HG02970 (cell line): ENCODE measurements at regions not wholly inside any gene's neighbourhood (a gene's known extent, or its start where the extent isn't known, plus 50 kb on each side); places are given as distances from the start of the nearest gene placed in this dataset.
"Not testable (repeated sequence)": the region's sequence is repeated elsewhere in the genome, so short reads cannot be mapped to it uniquely, and the experiment has no call there.

Experiments used
- ATAC-seq: cut with Tn5 transposase; IDR thresholded peaks from one replicate; pipeline ENCODE4 v1.9.1; 2021; ENCODE audit warnings: mild to moderate bottlenecking, moderate library complexity, moderate number of reproducible peaks; ENCODE audit not compliant: unreplicated experiment, low FRiP score

GRCh38 chr9:82487935-82488312 is 499.4 kb downstream of the SPATA31D1 start:
- ATAC-seq, result no peak

- ATAC-seq, result no peak
These were observed 500.0 kb downstream of the SPATA31D1 start for GRCh38 chr9:82488313-82489200.

GRCh38 chr9:82489201-82489821 is 500.7 kb downstream of the SPATA31D1 start:
- no peak for ATAC-seq

- no peak for ATAC-seq
These were observed 501.5 kb downstream of the SPATA31D1 start for GRCh38 chr9:82490019-82490499.

- not testable (repeated sequence) for ATAC-seq
These were observed 502.2 kb downstream of the SPATA31D1 start for GRCh38 chr9:82490821-82491220.

GRCh38 chr9:82491604-82492003 is 503.0 kb downstream of the SPATA31D1 start:
- ATAC-seq, result no peak

GRCh38 chr9:82492274-82492673 is 503.7 kb downstream of the SPATA31D1 start:
- ATAC-seq, result no peak

GRCh38 chr9:82495884-82496777 is 507.6 kb downstream of the SPATA31D1 start:
- ATAC-seq, result no peak

GRCh38 chr9:82498541-82499317 is 510.2 kb downstream of the SPATA31D1 start:
- no peak for ATAC-seq

GRCh38 chr9:82499337-82499736 is 510.8 kb downstream of the SPATA31D1 start:
- no peak for ATAC-seq

- ATAC-seq, result no peak
These were observed 516.0 kb downstream of the SPATA31D1 start for GRCh38 chr9:82504620-82505019.

- ATAC-seq, result no peak
These were observed 523.1 kb downstream of the SPATA31D1 start for GRCh38 chr9:82511626-82512025.

- no peak for ATAC-seq
These were observed 524.2 kb downstream of the SPATA31D1 start for GRCh38 chr9:82512728-82513127.

- ATAC-seq, result no peak
These were observed 524.7 kb downstream of the SPATA31D1 start for GRCh38 chr9:82513242-82513751.

- ATAC-seq, result no peak
These were observed 525.6 kb downstream of the SPATA31D1 start for GRCh38 chr9:82513976-82514735.

- no peak for ATAC-seq
These were observed 530.3 kb downstream of the SPATA31D1 start for GRCh38 chr9:82518868-82519267.

- no peak for ATAC-seq
These were observed 530.8 kb downstream of the SPATA31D1 start for GRCh38 chr9:82519332-82519731.

GRCh38 chr9:82524407-82524806 is 535.8 kb downstream of the SPATA31D1 start:
- ATAC-seq, result no peak

- no peak for ATAC-seq
These were observed 536.4 kb downstream of the RASEF start for GRCh38 chr9:82526577-82526976.
